ENCODE measurements at regions not wholly inside any gene's neighbourhood (a gene's known extent, or its start where the extent isn't known, plus 50 kb on each side); places are given as distances from the start of the nearest gene placed in this dataset.

DNA sequence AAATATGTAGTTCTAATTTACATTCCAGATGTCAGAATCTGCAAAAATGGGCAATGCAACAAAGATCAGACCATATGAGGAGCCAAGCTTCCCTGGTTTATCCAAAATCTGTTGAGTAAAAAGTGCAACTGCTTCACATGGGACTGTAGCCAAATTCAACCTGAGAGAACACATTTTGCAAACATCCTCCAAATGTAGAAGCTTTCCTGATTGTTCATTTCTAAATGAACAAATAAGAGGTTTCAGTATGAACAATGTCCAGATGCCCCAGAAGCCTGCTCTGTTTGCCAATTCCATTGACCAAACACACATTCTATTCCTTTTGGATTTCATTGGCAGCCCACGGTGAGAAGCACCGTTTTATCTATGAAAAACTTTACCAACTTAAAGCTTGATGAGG lies 117.9 kb upstream of the OSR1 start:
- DNase-seq = no peak

DNA sequence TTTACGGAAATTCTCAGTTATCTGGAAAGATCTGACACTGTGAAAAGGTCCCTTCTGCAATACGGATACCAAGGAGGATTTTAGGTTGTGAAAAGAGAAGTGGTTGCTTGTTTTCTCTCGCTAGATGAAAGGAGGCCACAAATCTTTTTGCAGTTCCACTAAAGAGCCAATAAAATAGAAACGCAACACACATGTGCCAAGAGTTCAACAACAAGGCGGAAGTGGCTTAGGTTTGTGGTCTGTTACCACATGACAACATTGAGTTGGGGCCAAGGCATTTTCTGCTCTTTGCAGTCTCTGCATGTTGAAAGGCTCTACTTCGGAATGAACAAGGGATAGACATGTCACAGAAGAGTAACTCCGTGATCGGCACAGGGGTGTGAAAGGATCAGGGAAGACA lies 115.7 kb upstream of the OSR1 start:
- DNase-seq = no peak

DNA sequence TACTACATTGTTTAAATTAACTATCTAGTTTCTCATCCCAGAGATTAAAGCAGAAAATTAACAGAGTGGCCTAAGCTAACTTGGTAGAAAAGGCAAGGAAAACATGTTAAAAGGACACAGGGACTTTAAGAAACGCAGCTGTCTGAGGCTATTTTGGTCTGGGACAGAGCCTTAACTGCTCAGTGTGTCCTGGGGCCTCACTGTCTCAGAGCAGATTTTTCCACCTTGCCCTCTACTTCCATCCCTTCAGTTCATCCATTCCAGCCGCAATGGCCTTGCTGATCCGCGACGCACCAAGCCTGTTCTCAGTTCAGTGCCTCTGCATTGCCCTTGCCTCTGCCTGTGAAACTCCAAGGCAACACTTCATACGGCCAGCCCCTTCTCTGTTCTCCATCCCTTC lies 114.9 kb upstream of the OSR1 start:
- DNase-seq = no peak

DNA sequence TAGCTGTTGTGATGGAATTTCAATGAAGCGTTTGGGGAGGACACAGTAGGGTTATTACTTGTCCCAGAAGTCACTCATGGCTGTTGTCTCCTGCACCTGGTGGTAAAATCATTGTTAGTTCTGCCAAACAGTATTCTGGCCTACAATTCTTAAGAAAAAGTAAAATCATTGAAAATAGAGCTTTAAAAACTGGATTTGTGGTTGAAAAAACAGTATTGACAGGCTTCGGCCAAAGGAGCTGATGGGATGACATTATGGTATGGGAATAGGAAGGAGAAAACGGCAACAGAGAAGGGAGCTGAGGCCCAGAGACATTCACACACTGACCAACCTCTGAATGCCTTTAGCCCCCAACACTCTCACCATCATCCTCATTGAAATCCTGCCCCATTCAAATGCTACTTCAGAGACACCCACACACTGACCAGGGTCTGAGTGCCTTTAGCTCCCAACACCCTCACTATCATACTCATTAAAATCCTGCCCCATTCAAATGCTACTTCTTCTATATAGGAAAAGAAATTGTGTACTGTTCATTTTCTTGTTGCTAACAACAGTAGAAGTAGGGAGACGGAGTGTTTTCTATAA lies 114.1 kb upstream of the OSR1 start:
- DNase-seq = no peak

DNA sequence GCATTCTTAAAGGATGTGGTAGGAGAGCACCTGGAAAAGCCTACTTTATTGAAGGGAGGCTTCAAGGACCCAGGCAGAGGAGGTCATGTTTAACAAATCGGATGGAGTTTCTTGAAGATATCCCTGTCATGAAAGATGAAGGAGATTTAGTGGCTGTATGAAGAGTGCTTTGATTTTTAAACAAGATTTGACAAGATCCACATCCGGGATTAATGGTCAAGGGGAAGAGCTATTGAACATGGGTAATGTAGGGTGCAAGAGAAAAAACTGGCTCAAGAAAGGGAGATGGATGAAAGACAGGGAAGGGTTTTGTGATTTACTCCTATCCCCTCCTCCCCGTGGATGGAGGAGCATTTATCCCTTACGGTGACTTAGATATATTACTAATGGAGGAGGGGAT lies 113.1 kb upstream of the OSR1 start:
- no peak for DNase-seq

DNA sequence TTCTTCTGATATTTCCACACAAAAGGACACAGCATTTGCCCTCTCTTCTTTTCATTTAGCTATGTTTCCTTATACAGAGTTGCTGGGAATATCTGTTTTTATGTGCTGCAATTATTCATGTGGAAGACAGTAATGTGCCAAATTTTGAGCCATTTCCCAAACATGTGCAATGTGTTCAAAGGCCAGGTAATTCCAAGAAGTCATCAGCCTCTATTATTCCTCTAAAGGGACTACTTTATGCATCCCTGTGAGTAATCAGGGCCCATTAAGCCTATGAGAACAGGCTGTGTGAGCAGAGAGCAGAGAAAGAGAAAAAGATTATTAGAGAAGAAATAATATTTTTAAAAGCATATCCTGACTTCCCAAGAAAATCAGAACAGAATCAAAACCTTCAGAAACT lies 107.6 kb upstream of the OSR1 start:
- DNase-seq = no peak

DNA sequence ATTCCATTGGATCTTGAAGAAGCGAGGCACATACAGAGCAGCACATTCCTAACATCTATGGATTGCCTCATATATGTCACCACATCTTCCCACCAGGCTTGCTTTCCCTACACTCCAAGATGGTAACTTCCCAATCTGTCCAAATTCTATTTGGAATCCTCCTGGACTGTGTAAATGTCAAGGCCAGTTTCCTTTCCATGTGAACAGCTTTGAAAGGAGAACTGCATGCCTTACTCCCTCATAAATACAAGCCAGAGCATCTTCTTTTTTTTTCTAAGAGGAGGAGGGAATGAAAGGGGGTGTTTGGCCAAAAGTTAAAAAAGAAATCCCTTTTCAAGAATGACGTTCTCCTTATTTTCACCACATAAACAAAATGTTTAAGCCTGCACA lies 103.8 kb upstream of the OSR1 start:
- no peak for DNase-seq

DNA sequence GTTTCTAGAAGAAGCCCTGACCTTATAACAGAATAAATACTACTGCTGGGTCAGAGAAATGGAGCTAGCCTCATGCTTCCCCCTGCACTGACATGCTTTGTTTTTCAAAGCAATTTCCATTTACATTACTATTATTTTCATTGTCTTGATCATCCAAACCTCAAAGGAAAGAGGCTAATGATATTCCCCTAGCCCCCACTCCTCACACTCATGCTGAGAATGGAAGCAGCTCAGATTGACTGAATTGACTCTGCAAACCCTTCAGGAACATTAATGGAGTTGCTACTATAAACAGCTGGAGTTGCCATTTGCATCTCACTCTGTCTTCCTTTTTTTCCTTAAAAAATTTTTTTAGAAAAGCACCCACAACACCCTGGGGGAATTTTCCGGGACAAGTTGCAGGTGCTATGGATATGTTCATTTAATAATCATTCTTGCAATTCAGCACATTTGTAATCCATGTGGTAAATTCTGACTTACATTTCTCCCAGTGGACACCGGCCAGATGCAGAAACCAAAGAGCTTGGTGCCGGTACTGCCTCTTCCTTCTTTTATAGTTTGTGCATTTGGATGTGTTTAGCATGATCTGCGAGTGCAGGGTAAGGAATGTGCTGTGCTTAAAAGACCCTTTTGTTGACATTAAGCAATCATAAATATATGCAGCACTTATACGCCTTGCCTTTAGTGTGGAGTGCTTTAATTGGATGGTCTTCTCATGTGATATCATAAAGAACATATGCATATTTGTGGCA lies 103.3 kb upstream of the OSR1 start:
- DNase-seq = no peak

DNA sequence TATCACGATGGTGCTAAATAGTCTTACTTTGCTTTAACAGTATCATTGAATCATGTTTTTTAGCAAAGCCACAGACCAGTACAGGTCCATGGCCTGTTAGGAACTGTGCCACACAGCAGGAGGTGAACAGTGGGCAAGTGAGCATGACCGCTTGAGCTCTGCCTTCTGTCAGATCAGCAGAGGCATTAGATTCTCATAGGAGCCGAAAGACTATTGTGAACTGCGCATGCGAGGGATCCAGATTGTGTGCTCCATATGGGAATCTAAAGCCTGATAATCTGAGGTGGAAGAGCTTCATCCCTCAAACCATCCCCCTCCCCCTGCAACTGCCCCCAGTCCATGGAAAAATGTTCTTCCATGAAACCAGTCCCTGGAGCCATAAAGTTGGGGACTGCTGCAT lies 102.3 kb upstream of the OSR1 start:
- DNase-seq = no peak

DNA sequence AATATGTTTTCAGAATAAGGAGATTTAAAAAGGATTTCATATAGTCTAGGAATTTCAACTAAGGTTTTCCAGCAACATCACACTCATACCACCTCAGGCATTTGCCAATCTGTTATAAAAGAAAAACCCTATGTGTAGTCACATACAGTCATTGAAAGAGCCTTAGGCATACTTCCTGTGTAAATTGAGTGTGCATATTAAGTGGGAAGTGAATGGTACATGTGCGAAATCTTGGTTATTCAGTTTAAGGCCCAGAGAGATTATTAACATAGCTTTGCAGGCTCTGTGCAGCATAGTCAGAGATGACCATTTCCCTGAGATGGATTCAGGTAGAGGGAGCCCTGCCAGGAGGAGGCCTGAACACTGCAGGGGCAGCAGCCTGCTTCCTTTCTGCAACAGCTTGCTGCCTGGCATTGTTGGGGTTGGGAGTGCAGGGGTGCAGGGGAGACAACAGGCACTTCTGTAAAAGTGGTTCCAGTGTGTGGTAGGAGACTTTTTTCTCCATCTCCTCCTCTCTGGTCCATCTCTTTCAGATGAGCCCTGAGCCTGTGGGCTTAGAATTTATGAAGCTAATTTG lies 100.1 kb upstream of the OSR1 start:
- no peak for DNase-seq

DNA sequence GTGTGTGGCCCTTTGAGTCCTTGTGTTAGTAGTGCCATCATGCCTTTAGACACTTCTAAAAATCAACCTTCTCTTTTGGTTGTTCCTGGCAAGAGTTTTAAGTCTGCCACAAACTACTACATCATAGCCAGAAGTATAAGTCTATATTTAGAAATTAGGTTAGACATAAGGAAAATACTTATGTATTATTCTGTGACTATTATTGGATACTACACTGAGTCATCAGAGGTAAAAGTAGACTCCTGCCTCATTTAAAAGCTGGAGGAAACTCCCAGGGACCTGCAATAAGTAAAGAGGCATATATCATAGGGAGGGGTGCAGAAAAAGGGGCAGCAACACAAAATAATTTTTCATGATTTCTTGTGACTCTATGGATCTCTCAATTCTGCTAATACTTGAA lies 99.4 kb upstream of the OSR1 start:
- DNase-seq = no peak

DNA sequence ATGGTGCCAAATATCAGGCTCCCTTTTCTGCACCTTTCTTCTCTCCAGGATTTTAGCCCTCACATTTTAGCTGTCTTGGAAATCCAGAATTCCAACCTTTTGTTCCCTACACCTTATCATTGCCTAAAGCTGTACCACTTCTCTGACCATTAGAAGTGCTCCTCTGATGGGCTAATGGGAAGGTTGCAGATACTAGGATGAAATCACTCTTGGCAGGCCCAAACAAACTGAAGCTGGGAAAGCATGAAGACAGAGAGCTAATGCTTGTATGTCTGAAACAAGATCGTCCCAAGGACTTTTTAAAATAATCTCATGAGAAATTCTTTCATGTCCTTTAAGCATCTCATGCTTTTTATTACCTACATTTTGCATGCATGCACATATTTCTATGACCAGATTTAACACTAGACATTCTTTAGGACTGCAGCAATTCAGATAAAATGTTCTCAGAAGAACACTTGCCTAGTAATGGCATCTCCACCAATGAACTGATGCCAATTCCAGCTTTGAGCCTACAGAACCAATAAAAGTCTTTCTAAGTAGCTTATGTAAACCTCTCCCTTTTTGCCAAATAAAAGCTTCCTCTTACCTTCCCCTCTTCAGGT lies 98.4 kb upstream of the OSR1 start:
- no peak for DNase-seq

DNA sequence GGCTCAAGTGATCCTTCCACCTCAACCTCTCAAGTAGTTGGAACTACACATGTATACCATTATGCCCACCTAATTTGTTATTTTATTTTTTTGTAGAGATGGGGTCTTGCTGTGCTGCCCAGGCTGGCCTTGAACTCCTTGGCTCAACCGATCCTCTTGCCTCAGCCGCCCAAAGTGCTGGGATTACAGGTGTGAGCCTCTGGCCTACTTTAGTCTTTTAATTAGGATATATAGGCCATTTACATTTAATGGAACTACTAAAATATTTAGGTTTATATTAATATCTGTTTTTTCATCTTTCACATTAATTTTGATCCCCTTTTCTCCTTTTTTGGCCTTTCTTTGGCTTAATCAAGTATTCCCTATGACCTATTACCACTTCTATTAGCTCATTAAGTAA lies 95.7 kb upstream of the OSR1 start:
- DNase-seq = no peak

DNA sequence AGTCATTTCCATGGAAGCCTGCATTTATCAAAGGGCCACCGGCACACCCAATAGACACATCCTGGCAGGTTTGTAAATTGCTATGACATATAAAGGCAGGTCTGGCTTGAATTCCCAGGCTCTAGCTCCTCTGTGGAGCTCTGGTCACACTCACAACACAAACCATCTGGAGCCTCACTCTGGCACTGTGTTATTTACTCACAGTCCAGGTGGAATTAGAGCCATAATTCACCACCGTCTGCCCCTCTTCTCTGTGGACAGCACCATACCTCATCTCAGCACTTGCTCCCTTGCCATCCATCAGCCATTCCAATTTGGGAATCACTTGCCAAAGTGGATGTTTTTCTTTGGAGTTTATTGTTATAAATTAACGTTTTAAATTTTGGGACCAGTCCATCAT lies 84.3 kb upstream of the OSR1 start:
- no peak for DNase-seq

DNA sequence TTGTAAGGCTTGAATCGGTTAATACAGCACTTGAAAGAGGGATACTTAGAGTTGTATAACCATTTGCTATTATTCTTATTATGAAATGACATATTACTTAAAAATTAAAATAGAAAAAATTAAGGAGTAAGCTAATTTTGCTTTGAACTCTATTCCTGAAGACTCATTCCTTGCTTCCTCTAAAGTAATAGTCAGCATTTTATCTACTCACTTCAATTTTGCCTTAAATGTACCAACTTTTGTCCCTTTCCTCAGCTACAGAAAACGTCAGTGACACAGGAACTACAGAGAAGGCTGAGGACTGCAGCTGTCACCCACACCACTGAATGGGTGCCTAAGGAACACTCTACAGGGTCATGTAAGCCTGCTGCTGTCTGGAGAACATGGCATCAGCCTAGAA lies 80.7 kb upstream of the OSR1 start:
- no peak for DNase-seq

DNA sequence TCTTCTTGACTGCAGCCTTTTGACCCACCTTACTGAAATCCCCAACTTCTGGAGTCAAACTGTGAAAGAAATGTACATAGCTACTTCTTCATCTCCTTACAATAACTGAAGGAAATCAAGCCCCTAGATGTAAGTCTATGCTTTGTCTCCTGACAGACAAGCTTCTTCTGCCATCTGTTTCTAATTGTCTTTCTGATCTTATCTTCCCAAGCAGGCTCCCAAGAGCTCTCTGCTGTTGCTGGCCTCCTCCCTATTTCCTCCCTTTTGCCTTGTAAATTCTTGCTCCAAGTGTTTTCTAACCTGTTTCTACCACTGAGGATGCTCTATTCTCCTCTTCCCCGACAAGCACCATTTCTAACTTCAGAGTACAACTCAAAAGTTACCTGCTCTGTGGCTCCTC lies 77.4 kb upstream of the OSR1 start:
- no peak for DNase-seq

DNA sequence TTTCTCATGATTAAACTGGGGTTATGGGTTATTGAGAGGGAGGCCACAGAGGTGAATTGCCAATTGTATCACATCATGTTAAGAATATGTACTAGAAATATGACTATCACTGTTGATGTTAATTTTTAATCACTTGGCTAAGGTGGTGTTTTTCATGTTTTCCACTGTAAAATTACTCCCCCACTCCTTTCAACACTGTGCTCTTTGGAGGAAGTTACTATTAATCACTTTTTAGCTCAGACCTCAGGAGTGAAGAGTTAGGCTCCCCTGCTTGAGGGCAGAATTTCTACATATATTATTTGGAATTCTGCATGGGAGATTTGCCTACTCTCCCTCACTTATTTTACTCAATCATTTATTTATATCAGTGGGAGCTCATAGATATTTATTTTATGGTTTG lies 76.0 kb upstream of the OSR1 start:
- no peak for DNase-seq

DNA sequence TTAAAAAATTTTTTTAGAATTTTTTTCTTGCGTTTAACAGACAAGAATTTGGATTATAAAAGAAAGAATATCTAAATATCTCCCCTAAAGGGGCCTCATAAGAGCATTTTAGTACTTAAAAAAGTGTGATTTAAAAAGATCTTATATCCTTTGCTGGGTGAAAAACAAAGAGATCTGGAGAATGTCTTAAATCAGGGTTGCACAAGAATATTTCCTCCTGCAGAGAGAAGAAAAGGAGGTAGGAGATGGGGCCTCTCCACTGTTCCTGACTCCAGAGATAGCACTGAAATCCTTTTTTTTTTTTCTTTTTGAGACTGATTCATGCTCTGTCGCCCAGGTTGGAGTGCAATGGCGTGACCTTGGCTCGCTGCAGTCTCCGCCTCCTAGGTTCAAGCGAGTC lies 68.5 kb upstream of the OSR1 start:
- no peak for DNase-seq

DNA sequence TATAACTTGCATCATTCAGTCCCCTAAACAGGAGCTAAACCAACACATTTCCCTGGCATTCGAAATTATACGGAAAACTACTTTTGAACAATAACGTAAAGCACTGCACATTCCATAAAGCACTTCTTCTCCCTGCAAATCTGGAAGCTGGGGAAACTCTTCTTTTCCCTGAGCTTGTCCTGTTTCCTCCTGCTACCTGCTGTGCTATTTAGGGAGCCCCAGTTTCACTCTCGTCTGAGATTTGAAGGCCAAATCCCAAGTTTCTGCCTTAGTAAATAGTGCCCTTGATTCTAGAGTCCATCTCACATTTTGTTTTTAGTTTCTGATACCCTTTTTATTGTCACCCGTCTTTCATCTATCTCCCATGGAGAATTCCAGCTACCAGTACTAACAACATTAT lies 67.7 kb upstream of the OSR1 start:
- DNase-seq = no peak

DNA sequence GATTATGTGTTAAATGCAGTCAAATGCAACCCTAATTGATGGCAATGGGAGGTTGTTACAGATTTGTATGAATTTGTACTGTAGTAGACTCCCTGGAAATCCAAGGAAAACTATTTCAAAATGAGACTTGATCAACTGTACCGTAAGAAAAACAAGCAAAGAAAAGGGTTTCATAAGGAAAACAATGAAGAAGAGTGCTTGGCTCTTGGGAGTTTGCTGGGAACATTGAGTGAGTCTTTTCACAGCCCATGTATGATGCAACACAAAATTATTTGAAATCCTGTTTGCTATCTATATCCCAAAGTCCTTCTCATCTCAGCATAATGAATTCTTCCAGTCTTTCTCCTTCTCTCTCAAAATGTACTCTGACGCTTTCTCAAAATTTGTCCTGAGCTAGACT lies 67.0 kb upstream of the OSR1 start:
- DNase-seq = no peak

DNA sequence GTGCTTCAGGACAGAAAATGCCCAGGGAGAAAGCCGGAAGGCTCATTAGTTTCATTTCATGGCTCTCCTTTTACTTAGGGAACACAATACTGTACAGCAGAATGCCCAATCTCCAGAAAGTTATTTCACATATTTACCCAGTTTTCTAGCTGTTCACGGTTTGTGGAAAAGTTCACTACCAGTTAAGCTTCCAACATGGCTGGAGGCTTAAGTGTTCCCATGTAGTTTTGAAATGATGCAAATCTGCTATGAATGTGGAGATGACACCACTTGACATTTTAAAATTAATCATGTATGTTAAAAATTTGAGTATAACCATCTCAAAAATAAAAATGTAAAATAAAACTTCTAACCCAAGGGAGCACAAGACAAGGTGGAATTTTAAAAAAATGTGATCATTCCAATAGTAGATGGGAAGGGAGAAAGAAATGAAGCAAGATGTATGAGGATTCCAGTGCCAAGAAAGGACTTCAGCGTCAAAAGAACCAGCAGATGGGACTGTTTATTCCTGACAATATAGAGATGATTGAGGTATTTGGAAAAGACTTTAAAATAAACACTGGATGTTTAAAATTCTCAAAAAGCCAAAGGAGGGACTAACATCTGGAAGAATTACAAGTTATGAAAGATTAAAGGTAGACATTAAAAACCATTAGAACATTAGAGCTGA lies 60.9 kb upstream of the OSR1 start:
- DNase-seq = no peak

DNA sequence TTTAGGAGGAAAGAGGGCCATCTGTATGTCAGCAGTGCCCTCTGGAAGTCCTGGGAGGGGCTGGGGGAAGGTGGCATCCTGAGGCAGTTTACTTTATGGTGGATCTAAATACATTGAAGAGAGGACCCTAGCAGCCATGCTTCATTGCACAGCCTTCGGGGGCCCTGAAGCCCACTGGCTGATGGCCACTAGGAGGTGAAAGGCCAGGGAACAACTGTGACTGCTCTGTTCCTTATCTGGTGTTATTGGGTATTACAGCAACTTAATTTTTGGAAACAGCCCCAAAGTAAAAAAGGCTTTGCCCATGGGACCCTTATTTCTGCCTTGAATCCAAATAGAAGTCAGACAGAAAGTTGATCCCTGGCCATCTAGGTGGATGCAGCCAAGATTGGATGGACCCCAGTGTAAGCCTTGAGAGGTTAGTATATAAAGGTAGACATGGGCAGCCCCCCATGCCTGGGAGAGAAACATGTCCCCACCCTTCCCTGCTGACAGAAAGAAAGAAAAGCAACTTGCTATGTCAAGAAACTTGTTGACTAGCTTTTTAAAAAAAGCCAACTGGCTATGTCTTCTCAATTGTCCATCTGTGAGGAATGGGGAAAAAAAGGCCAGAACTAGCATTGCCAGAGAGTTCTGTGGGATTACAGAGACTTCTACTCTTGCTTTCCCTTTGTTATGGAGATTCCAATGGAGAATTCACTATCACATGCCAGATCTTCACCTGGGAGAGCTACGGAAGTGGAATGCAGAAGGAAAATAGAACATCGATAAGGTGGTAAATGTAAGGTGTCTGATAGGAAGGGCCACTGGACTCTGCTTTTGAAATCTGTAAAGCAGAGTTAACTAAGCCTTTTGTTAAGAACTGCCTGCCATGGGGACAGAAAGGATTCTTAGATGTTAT lies 58.6 kb upstream of the OSR1 start:
- no peak for DNase-seq

DNA sequence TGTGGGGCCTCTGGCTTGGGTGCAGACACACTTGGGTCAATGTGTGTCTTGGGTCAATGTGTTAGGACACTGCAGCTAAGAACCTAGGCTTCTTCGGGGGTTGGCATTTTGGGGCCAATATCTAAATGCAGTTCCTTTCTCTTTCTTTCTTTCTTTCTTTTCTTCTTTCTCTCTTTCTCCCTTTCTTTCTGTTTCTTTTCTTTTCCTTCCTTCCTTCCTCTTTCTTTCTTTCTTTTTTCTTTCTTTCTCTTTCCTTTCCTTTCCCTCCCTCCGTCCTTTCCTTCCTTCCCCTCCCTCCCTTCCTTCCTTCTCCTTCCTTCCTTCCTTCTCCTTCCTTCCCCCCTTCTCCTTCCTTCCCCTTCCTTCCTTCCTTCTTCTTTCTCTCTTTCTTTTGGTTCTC lies 57.7 kb upstream of the OSR1 start:
- DNase-seq = no peak

Measured in NCI-H2107 (cell line).